GM19238 (cell line): ENCODE measurements at regions not wholly inside any gene's neighbourhood (a gene's known extent, or its start where the extent isn't known, plus 50 kb on each side); places are given as distances from the start of the nearest gene placed in this dataset.

Source experiments
- DNase-seq: peaks from one replicate; pipeline ENCODE4 v3.0.0; 2011; ENCODE audit warnings: low spot score; ENCODE audit not compliant: insufficient read length

GRCh38 chr15:46620392-46621013, 985.7 kb downstream of the SQOR start:
- DNase-seq = no peak

- no peak for DNase-seq
These were observed 988.0 kb downstream of the SQOR start for GRCh38 chr15:46622851-46623250.

GRCh38 chr15:46636206-46636605, 1001.4 kb downstream of the SQOR start:
- DNase-seq = no peak

- no peak for DNase-seq
These were observed 1010.0 kb downstream of the SQOR start for GRCh38 chr15:46644501-46645481.

GRCh38 chr15:46646490-46646889, 1011.7 kb downstream of the SQOR start:
- DNase-seq = no peak

GRCh38 chr15:46647046-46647445, 1012.2 kb downstream of the SQOR start:
- DNase-seq = no peak

- DNase-seq = no peak
These were observed 1017.4 kb downstream of the SQOR start for GRCh38 chr15:46652266-46652665.

GRCh38 chr15:46654993-46655392, 1020.2 kb downstream of the SQOR start:
- DNase-seq = no peak

GRCh38 chr15:46660096-46660842, 1025.4 kb downstream of the SQOR start:
- no peak for DNase-seq

GRCh38 chr15:46670258-46670657, 1035.4 kb downstream of the SQOR start:
- DNase-seq = no peak

- no peak for DNase-seq
These were observed 1036.5 kb downstream of the SQOR start for GRCh38 chr15:46671336-46671735.

- no peak for DNase-seq
These were observed 1037.2 kb downstream of the SQOR start for GRCh38 chr15:46672041-46672440.

GRCh38 chr15:46676233-46677206, 1040.8 kb upstream of the SEMA6D start:
- DNase-seq = no peak

GRCh38 chr15:46677491-46677890, 1039.8 kb upstream of the SEMA6D start:
- DNase-seq = no peak

- DNase-seq = no peak
These were observed 1035.4 kb upstream of the SEMA6D start for GRCh38 chr15:46681901-46682300.

- DNase-seq = no peak
These were observed 1034.1 kb upstream of the SEMA6D start for GRCh38 chr15:46682969-46683791.

- DNase-seq = no peak
These were observed 1032.2 kb upstream of the SEMA6D start for GRCh38 chr15:46685096-46685495.

GRCh38 chr15:46685681-46686080, 1031.6 kb upstream of the SEMA6D start:
- DNase-seq = no peak

- no peak for DNase-seq
These were observed 1021.0 kb upstream of the SEMA6D start for GRCh38 chr15:46696281-46696680.

- DNase-seq = no peak
These were observed 1016.0 kb upstream of the SEMA6D start for GRCh38 chr15:46701346-46701745.
